Activated T-cell treated with anti-CD3 and anti-CD28 coated beads, Interleukin-2, amount 50 U/mL, for 48 hours (primary cell): ENCODE measurements at regions not wholly inside any gene's neighbourhood (a gene's known extent, or its start where the extent isn't known, plus 50 kb on each side); places are given as distances from the start of the nearest gene placed in this dataset.

Source experiments
- DNase-seq, 2 experiments: peaks; one replicate each; pipeline ENCODE4 v3.0.0-alpha.2; 2020

DNA sequence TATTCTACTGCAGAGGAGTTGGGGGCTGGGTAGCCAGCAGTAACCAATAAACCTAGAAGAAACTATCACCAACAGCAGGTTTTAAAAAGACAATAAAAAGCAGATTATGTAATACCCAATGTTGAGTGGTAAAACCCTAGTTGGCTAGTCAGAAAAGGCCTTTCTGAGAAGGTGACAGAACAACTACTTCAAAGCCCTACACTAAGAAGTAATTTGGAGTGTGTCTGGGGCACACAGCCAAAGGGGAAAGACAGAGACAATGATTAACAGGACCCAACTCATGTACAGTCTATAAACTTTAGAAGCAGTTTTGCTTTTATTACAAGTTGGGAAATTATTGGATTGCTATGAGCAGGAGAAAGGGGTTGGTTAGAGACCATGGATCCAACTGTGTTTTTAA, 77.2 kb upstream of the TMEM106B start:
- no peak for DNase-seq

DNA sequence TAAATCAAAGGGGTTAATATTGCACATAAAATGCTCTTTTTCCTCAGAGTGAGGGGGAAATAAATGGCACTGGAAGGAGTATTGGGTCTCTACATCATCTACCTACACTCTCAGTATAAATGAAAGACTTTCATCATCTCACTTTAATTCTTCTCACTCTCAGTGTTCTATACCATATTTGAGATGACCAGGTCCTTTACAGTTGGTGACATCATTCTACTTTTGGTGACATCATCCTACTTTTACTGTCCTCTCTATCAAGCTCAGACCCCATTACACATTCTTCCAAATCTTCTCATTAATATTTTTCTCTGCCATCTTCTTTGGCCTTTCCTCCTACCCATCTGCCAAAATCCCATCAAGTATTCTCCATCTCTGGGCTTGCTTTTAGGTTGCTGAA, 74.6 kb upstream of the TMEM106B start:
- no peak for DNase-seq

DNA sequence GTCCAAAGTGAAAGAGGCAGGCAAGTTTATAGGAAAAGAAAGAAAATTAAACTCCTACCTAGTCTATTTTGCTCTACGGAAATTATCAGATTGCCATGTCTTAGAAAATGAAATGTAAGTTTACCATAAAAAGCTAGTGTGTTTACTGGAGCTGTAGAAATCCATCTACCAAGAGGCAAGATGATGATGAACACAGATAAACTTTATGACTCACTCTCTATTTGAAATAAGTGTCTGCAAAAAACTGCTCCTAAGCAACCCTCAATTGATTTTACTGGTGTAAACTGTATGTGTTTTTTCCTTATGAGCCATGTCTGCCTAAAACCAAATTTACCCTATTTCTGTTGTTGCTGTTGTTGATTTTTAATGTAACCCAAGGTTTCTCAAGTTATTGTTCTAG, 73.8 kb upstream of the TMEM106B start:
- no peak for DNase-seq

DNA sequence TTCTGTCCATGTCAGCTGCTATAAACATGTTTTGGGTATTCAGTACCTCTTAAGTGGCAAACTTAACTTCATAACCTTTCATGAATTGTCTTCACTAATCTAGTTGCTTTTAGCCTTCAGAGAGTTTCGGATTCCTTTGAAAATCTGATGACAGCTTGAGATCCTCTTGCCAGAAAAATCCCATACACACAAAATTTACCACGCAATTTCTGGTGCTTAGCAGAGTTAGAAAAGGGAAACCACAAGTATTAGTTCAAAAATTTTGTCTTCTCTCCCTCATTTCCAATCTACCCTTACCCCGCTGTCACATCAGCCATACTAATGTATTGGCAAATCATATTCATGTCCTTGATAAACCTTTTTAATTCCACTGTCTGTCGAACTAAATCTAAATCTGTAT, 72.7 kb upstream of the TMEM106B start:
- no peak for DNase-seq

DNA sequence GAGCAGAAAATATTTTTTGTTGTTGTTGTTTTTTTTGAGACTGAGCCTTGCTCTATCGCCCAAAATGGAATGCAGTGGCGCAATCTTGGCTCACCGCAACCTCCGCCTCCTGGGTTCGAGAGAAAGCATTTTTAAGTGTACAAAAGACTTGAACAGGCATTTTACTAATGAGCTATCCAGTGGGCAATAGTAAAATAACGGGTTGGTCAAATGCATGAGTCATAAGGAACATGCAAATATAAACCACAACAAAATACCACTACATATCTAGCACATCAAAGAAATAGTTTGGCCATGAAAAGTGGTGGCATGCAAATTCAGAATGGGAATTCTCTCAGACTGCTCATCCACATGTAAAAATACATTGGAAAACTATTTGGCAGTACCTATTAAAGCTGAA, 71.7 kb upstream of the TMEM106B start:
- no peak for DNase-seq

DNA sequence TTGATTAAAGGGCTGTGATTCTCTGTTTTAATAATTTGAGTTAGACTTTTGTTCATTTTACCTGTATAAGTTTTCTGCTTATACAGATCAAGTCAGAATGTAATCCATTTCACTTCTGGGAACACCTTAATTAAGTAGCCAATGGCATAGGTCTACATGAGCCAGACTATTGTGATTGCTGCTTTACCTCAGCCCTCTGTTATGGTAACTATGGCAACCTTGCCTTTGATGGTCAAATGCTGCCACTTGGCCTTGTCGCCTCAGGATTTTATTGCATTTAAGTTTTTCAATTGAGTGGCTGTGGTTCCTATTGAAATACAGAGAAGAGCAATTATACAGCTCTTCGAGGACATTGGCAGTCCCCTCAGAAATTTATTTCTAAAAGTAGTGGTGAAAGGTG, 64.3 kb upstream of the TMEM106B start:
- DNase-seq, result no peak

DNA sequence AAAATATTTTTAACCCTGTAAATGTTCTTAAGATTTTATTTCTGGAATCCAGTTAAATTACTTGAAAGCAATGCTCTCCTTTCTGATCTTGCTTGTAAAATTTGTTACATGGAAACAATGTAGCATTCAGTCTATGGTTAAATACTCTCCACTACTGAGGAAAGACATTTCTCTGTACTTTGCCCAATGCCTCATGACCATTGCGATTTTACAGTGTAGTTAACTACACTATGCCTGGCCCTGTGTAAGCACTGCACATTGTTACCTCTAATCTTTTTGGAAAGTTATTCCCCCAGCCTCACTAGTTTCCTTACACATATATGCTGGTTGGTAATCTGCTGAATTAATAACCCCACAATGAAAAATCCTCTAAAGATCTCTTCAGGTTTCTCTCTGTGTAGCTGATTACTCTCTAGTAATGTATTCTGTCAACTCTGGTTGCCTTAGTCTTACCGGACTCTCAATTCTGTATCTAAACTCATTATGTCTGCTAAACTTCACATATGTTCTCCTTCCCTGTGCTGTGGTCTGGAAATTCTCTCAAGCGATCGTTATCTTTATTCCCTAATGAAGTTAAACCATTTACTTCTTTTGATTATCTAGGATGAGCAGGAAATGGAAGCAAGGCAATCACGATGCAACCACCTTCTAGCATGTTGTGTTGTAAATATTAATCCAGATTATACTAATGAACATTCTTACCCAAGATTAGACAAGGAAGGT, 58.7 kb upstream of the TMEM106B start:
- no peak for DNase-seq

DNA sequence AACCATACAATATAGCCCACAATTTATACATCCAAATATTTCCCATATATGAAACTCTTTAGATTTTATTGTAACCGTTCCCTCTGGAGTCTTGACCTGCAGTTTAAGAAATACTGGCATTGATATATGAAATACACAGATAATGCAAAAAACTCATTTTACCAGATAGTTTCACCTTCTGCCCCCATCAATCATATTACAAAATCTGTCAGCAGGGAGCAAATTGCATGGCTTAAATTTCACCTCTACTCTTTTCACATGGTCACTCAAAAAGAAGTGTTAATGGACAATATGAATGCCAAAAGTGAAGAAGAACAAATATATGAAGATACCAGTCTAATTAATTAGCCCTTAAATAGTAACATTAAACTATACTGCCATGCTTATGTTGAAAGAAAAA, 57.0 kb upstream of the TMEM106B start:
- no peak for DNase-seq

DNA sequence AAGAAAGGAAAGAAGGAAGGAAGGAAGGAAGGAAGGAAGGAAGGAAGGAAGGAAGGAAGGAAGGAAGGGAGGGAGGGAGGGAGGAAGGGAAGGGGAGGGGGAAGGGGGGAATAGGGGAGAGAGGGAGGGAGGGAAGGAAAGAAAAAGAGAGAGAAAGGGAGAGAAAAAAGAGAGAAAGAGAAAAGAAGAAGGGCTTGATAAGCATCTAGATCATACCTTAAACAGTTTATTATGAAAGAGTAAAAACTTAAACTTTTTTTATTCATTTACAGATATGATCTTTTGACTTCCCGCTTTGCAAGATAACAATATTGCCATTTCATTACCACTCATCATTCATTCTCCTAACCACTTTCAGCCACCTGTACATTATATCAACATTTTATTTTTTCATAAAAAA, 53.6 kb upstream of the TMEM106B start:
- DNase-seq, result no peak

DNA sequence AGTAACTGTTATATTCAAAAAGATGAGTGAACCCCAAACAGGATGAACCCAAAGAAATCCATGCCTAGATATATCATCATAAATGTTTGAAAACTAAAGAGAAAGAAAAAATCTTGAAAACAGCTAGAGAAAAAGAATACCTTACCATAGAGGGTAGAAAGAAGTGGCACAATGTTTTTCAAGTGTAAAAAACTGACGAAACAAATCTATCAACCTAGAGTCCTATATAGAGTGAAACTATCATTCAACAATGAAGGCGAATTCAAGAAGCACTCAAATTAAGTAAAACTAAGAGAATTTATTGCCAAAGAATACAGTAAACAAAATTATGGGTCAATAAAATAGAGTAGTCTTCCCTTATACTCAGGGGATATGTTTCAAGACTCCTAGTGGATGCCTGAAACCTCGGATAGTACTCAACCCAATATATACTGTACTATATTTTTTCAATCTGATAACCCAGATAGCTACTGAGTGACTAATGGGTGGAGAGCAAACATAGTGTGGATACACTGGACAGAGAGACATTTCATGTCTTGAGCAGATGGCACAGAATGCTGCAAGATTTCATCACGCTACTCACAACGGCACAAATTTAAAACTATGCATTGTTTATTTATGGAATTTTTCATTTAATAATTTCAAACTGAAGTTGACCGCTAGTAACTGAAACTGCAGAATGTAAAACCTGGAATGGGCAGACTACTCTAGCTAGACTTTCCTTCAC, 52.6 kb upstream of the TMEM106B start:
- DNase-seq, result no peak

DNA sequence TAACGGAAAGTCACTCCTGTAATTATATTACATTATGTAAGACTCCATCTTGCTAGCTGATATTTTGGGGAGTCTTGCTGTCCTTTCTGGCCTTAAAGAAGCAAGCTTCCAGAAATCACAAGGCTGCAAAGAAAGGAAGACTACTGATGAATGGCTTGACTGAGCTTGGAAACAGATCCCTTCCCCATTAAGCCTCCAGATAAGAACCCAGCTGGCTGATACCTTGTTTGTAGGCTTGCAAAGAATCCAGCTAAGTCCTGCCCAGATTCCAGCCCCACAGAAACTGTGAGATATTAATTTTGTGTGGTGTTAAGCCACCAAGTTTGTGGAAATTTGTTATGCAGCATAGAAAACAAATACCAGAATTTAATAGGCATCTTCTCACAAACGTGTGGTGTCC, 49.9 kb upstream of the TMEM106B start:
- DNase-seq, result no peak
